A549 (cell line): ENCODE measurements at regions not wholly inside any gene's neighbourhood (a gene's known extent, or its start where the extent isn't known, plus 50 kb on each side); places are given as distances from the start of the nearest gene placed in this dataset.

ENCODE experiments used
- ATAC-seq, 2 experiments: fragments of 200-7000 bp in 1 of 2; fragments of >200 bp in 1 of 2; cut with Nextera tagmentation in 1 of 2; cut with Tn5 transposase in 1 of 2; 3 replicates each; pipeline versions ENCODE4 v1.8.0 to v1.9.1; 2018 to 2020; ENCODE audit warnings: mild to moderate bottlenecking in 1 of 2, moderate library complexity in 1 of 2
- CTCF ChIA-PET: fragments of 300-600 bp; sonication (Branson Sonifier 250); formaldehyde crosslinking; extraction: SDS; loops from one replicate; lab custom pipeline; 2021; ENCODE audit warnings: antibody characterized with exemption, inconsistent platforms; lab: Yijun Ruan, JAX
- POLR2A ChIA-PET: fragments of 350-600 bp; formaldehyde crosslinking; extraction: SDS; loops from one replicate; lab custom pipeline; 2021; ENCODE audit warnings: antibody characterized with exemption, inconsistent platforms; lab: Yijun Ruan, JAX
- DNase-seq, 2 experiments: peaks; one replicate each; pipeline versions ENCODE4 v3.0.0 to v3.0.0-alpha.2; 2011 to 2016; ENCODE audit warnings: low read depth in 1 of 2, low spot score in 1 of 2
- FAIRE-seq: peaks from 2 replicates; lab custom pipeline; 2011; peaks lifted over from hg19 to GRCh38; lab: Jason Lieb, UNC
- H3K27ac ChIP-seq, 2 experiments: fragments of >200 bp; sonication (Bioruptor Twin); formaldehyde crosslinking; 3 replicates each; pipeline ENCODE4 v1.5.1; 2016 to 2017
- H3K4me1 ChIP-seq: fragments of >200 bp; sonication (Bioruptor Twin); formaldehyde crosslinking; 3 replicates; pipeline ENCODE4 v1.6.1; 2016
- H3K4me2 ChIP-seq: fragments of >200 bp; sonication (Bioruptor Twin); formaldehyde crosslinking; 3 replicates; pipeline ENCODE4 v1.6.1; 2016
- H3K4me3 ChIP-seq: fragments of >200 bp; sonication (Bioruptor Twin); formaldehyde crosslinking; 3 replicates; pipeline ENCODE4 v1.5.1; 2016
- H3K9me3 ChIP-seq: fragments of >200 bp; sonication (Bioruptor Twin); formaldehyde crosslinking; 3 replicates; pipeline ENCODE4 v1.6.1; 2016
- CHD4 ChIP-seq: fragments of 200-600 bp; sonication (generic); IDR thresholded peaks from 2 replicates; pipeline ENCODE4 v1.6.1; 2016; ENCODE audit warnings: antibody characterized with exemption, mild to moderate bottlenecking, borderline replicate concordance
- ESRRA ChIP-seq: fragments of 150-350 bp; IDR thresholded peaks from 2 replicates; pipeline ENCODE4 v1.6.1; 2014; ENCODE audit warnings: mild to moderate bottlenecking, low read length, borderline replicate concordance
- KDM1A ChIP-seq: fragments of 200-600 bp; sonication (generic); IDR thresholded peaks from 2 replicates; pipeline ENCODE4 v1.6.1; 2016; ENCODE audit warnings: low read depth, mild to moderate bottlenecking
- MAZ ChIP-seq: fragments of 150-350 bp; IDR thresholded peaks from 2 replicates; pipeline ENCODE4 v1.6.1; 2014; ENCODE audit warnings: antibody characterized with exemption, low read depth, low read length, borderline replicate concordance
- POLR2AphosphoS2 ChIP-seq: conservative IDR thresholded peaks from 2 replicates; pipeline ENCODE4 v1.6.1; 2012; ENCODE audit warnings: low read length, improper control_type of control experiment, inconsistent platforms
- RAD21 ChIP-seq, 2 experiments: fragments of >200 bp in 1 of 2; sonication (Bioruptor Twin) in 1 of 2; formaldehyde crosslinking in 1 of 2; IDR thresholded peaks in 1 of 2; conservative IDR thresholded peaks in 1 of 2; 2 replicates in 1 of 2; 3 replicates in 1 of 2; pipeline ENCODE4 v1.6.1; 2012 to 2018; ENCODE audit warnings: inconsistent platforms in 1 of 2
- TP53 ChIP-seq: fragments of 250-450 bp; sonication (Bioruptor Pico); IDR thresholded peaks from 2 replicates; pipeline ENCODE4 v1.5.0; 2021; ENCODE audit warnings: mild to moderate bottlenecking, moderate library complexity
- USF2 ChIP-seq: fragments of 450-650 bp; IDR thresholded peaks from 2 replicates; pipeline ENCODE4 v1.6.1; 2014; ENCODE audit warnings: antibody characterized with exemption
- ZSCAN20 ChIP-seq: fragments of 250-450 bp; sonication (Bioruptor Pico); IDR thresholded peaks from 2 replicates; pipeline ENCODE4 v1.8.0; 2022; ENCODE audit warnings: mild to moderate bottlenecking, moderate library complexity
- WGBS: methylation state at CpG from one replicate; pipeline ENCODE4 v1.1.6; 2017; ENCODE audit errors: missing lambda C conversion rate; 5-methylcytosine and 5-hydroxymethylcytosine counted together
- TF ChIP-seq, protein P1 (sequence below): IDR thresholded peaks from 2 replicates; pipeline ENCODE4 v1.6.1; 2012; ENCODE audit warnings: low read depth, borderline replicate concordance

GRCh38 chr3:36319680-36320079 lies 60.6 kb upstream of the STAC start:
- DNase-seq (no peak), FAIRE-seq (no peak), ATAC-seq (no peak)
- ChIA-PET POLR2A (no interaction called here), CTCF (interaction anchor here (0.9 kb wide), 1 partner anchor 13 kb away, joined by 3 read pairs; no protein-coding TSS in a partner anchor)
- H3K4me1 ChIP-seq: peaks cover 7% of the 10 kb centered on the region
- 43% methylated on average over 1 of the region's 1 CpG for WGBS
- H3K4me3 ChIP-seq: no peak overlapping the region
- H3K4me2 ChIP-seq: 0 out of 3 replicates have a peak overlapping the region, but pooled peaks have one; percentile 20
- no peaks in the 10 kb centered on the region for H3K9me3 ChIP-seq
- TF ChIP-seq TP53 (CRISPR knock-in tag) (no peak), POLR2AphosphoS2 (no peak), CHD4 (no peak), MAZ (no peak), KDM1A (no peak), RAD21 (conservative IDR thresholded peaks at IDR 0.05 in 1 of 2, IDR thresholded peaks at IDR 0.05 in 1 of 2) (no peak), ESRRA (no peak), USF2 (no peak), ZSCAN20 (CRISPR knock-in tag) (no peak)
- TF ChIP-seq, protein P1, sequence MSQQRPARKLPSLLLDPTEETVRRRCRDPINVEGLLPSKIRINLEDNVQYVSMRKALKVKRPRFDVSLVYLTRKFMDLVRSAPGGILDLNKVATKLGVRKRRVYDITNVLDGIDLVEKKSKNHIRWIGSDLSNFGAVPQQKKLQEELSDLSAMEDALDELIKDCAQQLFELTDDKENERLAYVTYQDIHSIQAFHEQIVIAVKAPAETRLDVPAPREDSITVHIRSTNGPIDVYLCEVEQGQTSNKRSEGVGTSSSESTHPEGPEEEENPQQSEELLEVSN: no peak
- H3K27ac ChIP-seq: no peak overlapping the region
